ENCODE measurements at regions not wholly inside any gene's neighbourhood (a gene's known extent, or its start where the extent isn't known, plus 50 kb on each side); places are given as distances from the start of the nearest gene placed in this dataset.

GRCh38 chr12:83186419-83186818, 499.7 kb downstream of the TMTC2 start:
- no peak for DNase-seq

GRCh38 chr12:83185241-83185640, 498.5 kb downstream of the TMTC2 start:
- no peak for DNase-seq

All from NCI-H1105 (cell line).